ENCODE measurements at regions not wholly inside any gene's neighbourhood (a gene's known extent, or its start where the extent isn't known, plus 50 kb on each side); places are given as distances from the start of the nearest gene placed in this dataset.

DNA sequence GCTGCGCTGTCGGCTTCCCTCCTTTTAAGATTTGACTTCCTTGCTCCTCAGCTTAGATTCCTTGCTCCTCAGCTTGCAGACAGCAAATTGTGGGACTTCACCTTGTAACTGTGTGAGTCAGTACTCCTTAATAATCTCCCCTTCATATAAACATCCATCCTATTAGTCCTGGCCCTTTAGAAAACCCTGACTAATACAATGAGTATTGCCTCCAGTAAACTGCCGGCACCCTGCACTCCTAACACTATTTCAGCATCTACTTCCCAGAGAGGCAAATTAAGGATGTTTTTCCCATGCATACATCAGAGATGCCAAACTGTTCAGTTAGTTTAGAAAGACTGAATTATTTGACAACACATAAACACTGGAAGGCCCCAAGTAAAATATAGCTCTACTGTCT, 611.3 kb upstream of the TMEM132C start:
- H3K27ac ChIP-seq (ENCODE audit: low read length): no peak overlapping the region
- H3K36me3 ChIP-seq (ENCODE audit: control insufficient read depth in 1 of 2, insufficient read depth in 2 of 2, low read length in 2 of 2): no peaks in the 10 kb centered on the region
- no peaks in the 10 kb centered on the region for H3K9me3 ChIP-seq (ENCODE audit: control insufficient read depth in 1 of 2, low read length in 2 of 2)
- no peaks in the 10 kb centered on the region for H3K4me1 ChIP-seq (ENCODE audit: control insufficient read depth in 1 of 2, insufficient read depth in 2 of 2, low read length in 2 of 2)
- H3K27me3 ChIP-seq (ENCODE audit: low read depth, low read length): peaks cover 5% of the 10 kb centered on the region
- H3K4me3 ChIP-seq (ENCODE audit: low read depth in 1 of 2, low read length in 2 of 2): no peak overlapping the region

DNA sequence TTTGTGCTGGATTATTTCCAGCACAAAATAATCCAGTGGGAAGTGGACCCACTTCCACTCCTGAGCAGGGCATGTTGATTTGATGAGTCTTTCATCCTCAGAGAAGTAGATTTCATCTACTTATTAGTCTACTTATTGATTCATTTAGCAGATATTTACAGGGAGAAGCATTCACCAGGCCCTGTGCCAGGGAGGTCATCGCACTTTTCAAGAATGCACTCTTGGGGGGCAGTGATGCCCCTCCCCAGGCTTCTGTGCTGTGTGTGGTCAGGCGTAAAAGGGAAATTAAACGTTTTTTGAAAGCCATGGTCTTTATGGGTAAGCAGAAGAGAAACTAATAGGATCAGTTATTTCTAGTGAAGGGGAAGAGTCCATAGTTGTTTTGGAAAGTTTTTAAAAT, 610.7 kb upstream of the TMEM132C start:
- no peak overlapping the region for H3K27ac ChIP-seq (ENCODE audit: low read length)
- no peaks in the 10 kb centered on the region for H3K36me3 ChIP-seq (ENCODE audit: control insufficient read depth in 1 of 2, insufficient read depth in 2 of 2, low read length in 2 of 2)
- no peaks in the 10 kb centered on the region for H3K4me1 ChIP-seq (ENCODE audit: control insufficient read depth in 1 of 2, insufficient read depth in 2 of 2, low read length in 2 of 2)
- no peaks in the 10 kb centered on the region for H3K9me3 ChIP-seq (ENCODE audit: control insufficient read depth in 1 of 2, low read length in 2 of 2)
- H3K4me3 ChIP-seq (ENCODE audit: low read depth in 1 of 2, low read length in 2 of 2): no peak overlapping the region
- peaks cover 5% of the 10 kb centered on the region for H3K27me3 ChIP-seq (ENCODE audit: low read depth, low read length)

DNA sequence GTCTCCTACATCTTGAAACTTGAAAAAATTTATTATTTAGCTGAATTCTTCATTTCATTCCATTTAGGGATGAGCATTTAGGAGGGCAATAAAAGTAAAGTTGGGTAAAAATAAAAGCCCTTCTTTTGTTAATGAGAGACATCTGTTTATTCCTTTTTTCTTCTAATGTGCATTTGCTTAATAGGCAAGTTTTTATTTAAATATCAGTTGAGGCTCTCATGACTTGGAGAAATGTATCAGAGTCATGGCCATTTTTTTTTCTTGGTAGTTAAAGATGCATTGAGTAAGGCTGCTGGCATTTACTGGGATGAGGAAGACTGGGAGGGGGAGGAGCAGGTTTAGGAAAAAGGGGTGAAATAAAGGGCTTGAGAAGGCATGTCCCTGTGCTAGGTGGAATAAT, 609.9 kb upstream of the TMEM132C start:
- no peaks in the 10 kb centered on the region for H3K36me3 ChIP-seq (ENCODE audit: control insufficient read depth in 1 of 2, insufficient read depth in 2 of 2, low read length in 2 of 2)
- peaks cover 2% of the 10 kb centered on the region for H3K27me3 ChIP-seq (ENCODE audit: low read depth, low read length)
- H3K27ac ChIP-seq (ENCODE audit: low read length): no peak overlapping the region
- H3K4me1 ChIP-seq (ENCODE audit: control insufficient read depth in 1 of 2, insufficient read depth in 2 of 2, low read length in 2 of 2): no peaks in the 10 kb centered on the region
- H3K4me3 ChIP-seq (ENCODE audit: low read depth in 1 of 2, low read length in 2 of 2): no peak overlapping the region
- no peaks in the 10 kb centered on the region for H3K9me3 ChIP-seq (ENCODE audit: control insufficient read depth in 1 of 2, low read length in 2 of 2)

DNA sequence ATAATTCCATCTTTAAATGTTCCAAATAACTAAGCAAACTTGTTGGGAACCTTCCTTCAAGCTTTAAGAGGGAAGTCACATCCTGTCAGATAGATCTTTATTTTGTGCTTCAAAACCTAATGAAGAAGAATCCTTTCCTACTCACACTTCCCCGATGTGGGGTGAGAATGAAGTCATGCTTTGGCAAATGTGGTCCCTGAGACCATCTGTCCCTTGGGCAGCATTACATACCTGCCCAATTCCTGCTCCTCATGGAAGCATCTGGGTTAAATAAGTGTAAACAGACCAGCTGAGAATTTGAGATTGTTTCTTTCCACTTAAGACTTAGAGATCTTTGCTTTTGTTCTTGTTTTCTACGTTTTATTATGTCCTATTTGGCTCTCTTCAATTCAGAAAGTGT, 606.0 kb upstream of the TMEM132C start:
- H3K36me3 ChIP-seq (ENCODE audit: control insufficient read depth in 1 of 2, insufficient read depth in 2 of 2, low read length in 2 of 2): no peaks in the 10 kb centered on the region
- no peak overlapping the region for H3K4me3 ChIP-seq (ENCODE audit: low read depth in 1 of 2, low read length in 2 of 2)
- H3K27me3 ChIP-seq (ENCODE audit: low read depth, low read length): no peaks in the 10 kb centered on the region
- no peaks in the 10 kb centered on the region for H3K9me3 ChIP-seq (ENCODE audit: control insufficient read depth in 1 of 2, low read length in 2 of 2)
- no peak overlapping the region for H3K27ac ChIP-seq (ENCODE audit: low read length)
- H3K4me1 ChIP-seq (ENCODE audit: control insufficient read depth in 1 of 2, insufficient read depth in 2 of 2, low read length in 2 of 2): no peaks in the 10 kb centered on the region

DNA sequence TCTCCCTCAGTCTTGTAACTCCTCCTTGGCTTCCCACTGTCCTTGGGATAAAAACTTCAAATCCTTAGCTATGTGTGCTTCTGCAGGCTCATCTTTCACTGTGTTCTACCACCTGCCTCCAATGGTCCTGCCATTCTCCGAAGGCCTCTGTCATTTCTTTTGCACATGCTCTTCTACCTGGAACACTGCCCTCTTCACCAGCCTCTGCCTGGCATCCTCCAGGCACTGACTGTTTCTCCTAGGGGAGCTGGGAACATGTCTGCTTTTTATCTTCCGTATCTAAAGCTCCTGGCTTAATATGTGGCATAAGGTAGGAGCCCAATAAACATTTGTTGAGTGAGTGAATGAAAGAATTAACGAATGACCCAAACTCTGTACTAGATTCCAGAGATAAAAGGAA, 603.3 kb upstream of the TMEM132C start:
- Histone ChIP-seq H3K27me3 (ENCODE audit: low read depth, low read length) (no peaks in the 10 kb centered on the region), H3K36me3 (ENCODE audit: control insufficient read depth in 1 of 2, insufficient read depth in 2 of 2, low read length in 2 of 2) (no peaks in the 10 kb centered on the region), H3K4me1 (ENCODE audit: control insufficient read depth in 1 of 2, insufficient read depth in 2 of 2, low read length in 2 of 2) (no peaks in the 10 kb centered on the region), H3K4me3 (ENCODE audit: low read depth in 1 of 2, low read length in 2 of 2) (no peak overlapping the region), H3K9me3 (ENCODE audit: control insufficient read depth in 1 of 2, low read length in 2 of 2) (no peaks in the 10 kb centered on the region), H3K27ac (ENCODE audit: low read length) (no peak overlapping the region)

DNA sequence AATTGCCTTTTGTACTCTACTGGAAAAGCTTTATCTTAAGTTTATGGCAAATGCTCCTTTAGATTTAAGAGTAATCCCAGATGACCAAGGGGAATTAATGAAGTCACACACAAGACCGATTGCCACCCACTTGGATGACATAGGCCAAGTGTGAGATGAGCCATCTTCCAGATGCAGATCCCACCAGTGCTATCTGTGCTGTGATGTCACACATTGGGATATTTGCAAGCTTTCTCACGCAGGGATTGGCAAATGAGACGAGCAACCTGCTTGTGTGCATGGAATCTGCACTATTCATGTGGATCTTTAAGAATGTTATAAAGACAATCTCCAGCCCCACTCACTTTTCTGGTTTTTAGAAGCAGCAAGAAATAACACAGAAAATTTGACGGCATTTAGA, 602.1 kb upstream of the TMEM132C start:
- H3K27ac ChIP-seq (ENCODE audit: low read length): no peak overlapping the region
- H3K27me3 ChIP-seq (ENCODE audit: low read depth, low read length): no peaks in the 10 kb centered on the region
- H3K4me1 ChIP-seq (ENCODE audit: control insufficient read depth in 1 of 2, insufficient read depth in 2 of 2, low read length in 2 of 2): no peaks in the 10 kb centered on the region
- no peaks in the 10 kb centered on the region for H3K9me3 ChIP-seq (ENCODE audit: control insufficient read depth in 1 of 2, low read length in 2 of 2)
- no peaks in the 10 kb centered on the region for H3K36me3 ChIP-seq (ENCODE audit: control insufficient read depth in 1 of 2, insufficient read depth in 2 of 2, low read length in 2 of 2)
- no peak overlapping the region for H3K4me3 ChIP-seq (ENCODE audit: low read depth in 1 of 2, low read length in 2 of 2)

DNA sequence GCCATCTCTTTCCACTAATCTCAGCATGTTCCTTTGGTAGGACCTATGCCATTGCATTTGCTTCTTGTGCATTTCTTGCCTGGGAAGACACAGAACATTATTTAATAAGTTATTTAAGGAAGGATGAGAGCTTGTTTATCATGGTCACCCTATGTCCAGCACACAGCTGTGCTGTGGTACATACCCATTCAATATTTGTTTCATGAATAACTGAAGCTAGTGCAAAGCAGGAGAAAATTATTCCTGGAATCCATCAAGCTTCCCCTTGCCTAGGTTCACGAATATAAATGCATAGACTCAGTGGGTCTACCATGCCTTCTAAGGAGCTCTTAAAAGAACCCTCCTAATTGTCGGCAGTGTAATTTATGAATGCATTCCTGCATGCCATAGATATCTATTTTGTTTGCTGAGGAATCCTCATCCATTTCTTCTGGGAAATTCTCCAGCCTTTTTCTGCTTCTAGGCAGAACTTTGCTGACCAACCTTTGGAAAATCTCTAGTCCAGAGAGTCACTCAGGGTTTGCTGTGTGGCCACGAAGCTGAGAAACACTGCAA, 599.8 kb upstream of the TMEM132C start:
- no peaks in the 10 kb centered on the region for H3K9me3 ChIP-seq (ENCODE audit: control insufficient read depth in 1 of 2, low read length in 2 of 2)
- no peaks in the 10 kb centered on the region for H3K36me3 ChIP-seq (ENCODE audit: control insufficient read depth in 1 of 2, insufficient read depth in 2 of 2, low read length in 2 of 2)
- no peak overlapping the region for H3K27ac ChIP-seq (ENCODE audit: low read length)
- H3K4me1 ChIP-seq (ENCODE audit: control insufficient read depth in 1 of 2, insufficient read depth in 2 of 2, low read length in 2 of 2): no peaks in the 10 kb centered on the region
- H3K4me3 ChIP-seq (ENCODE audit: low read depth in 1 of 2, low read length in 2 of 2): no peak overlapping the region
- H3K27me3 ChIP-seq (ENCODE audit: low read depth, low read length): no peaks in the 10 kb centered on the region

DNA sequence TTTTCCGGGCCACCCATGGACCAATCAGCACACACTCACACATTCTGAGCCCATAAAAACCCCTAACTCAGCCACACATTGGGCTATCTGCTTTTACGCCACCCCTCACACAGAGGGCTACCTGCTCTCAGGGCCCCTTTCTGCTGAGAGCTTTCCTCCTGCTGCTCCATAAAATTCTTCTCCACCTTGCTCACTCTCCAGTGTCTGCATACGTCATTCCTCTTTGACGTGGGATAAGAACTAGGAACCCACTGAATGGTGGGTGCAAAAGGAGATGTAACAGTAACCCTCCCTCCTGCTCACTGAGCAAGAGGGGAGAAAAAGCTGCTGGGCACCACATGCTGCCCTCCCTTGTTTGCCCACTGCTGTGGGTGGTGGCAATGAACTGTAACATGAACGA, 596.7 kb upstream of the TMEM132C start:
- H3K4me1 ChIP-seq (ENCODE audit: control insufficient read depth in 1 of 2, insufficient read depth in 2 of 2, low read length in 2 of 2): no peaks in the 10 kb centered on the region
- H3K4me3 ChIP-seq (ENCODE audit: low read depth in 1 of 2, low read length in 2 of 2): no peak overlapping the region
- H3K9me3 ChIP-seq (ENCODE audit: control insufficient read depth in 1 of 2, low read length in 2 of 2): no peaks in the 10 kb centered on the region
- H3K36me3 ChIP-seq (ENCODE audit: control insufficient read depth in 1 of 2, insufficient read depth in 2 of 2, low read length in 2 of 2): no peaks in the 10 kb centered on the region
- H3K27me3 ChIP-seq (ENCODE audit: low read depth, low read length): no peaks in the 10 kb centered on the region
- no peak overlapping the region for H3K27ac ChIP-seq (ENCODE audit: low read length)

DNA sequence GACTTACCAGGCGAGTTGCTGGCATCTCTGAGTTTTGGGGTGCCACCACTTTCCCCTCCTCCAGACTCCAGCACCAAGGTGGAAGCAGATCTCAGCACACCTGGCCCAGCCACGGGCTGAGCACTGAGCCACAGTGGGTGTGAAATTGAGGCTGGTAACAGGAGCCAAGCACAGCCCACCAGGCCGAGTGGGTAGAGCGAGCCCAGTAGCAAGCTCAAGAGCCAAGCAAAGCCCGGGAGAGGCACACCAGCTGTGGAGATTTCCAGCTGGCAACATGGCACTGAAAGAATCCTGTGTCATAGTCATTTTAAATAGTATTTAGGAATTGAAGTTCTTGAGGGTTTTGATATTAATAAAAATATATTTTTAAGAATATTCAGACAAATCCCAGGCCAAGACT, 596.2 kb upstream of the TMEM132C start:
- no peaks in the 10 kb centered on the region for H3K9me3 ChIP-seq (ENCODE audit: control insufficient read depth in 1 of 2, low read length in 2 of 2)
- no peaks in the 10 kb centered on the region for H3K4me1 ChIP-seq (ENCODE audit: control insufficient read depth in 1 of 2, insufficient read depth in 2 of 2, low read length in 2 of 2)
- no peak overlapping the region for H3K27ac ChIP-seq (ENCODE audit: low read length)
- no peaks in the 10 kb centered on the region for H3K36me3 ChIP-seq (ENCODE audit: control insufficient read depth in 1 of 2, insufficient read depth in 2 of 2, low read length in 2 of 2)
- no peak overlapping the region for H3K4me3 ChIP-seq (ENCODE audit: low read depth in 1 of 2, low read length in 2 of 2)
- H3K27me3 ChIP-seq (ENCODE audit: low read depth, low read length): no peaks in the 10 kb centered on the region

DNA sequence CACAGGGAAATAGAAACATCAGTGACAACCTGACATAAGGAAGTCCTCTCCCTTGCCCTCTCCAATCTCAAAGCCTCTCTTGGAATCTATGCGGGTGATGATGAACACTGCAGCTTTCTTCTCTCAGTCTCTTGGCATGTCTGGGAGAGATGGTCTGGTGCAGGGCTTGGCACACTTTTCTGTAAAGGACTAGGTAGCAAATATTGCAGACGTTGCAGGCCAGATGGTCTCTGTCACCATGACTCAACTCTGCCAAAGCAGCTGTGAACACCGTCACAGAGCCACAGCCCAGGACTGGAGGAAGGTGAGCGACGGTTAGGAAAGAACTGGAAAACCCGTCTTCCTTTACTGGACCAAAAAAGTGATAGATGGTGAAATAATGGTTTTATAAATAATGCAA, 591.0 kb upstream of the TMEM132C start:
- Histone ChIP-seq H3K4me3 (ENCODE audit: low read depth in 1 of 2, low read length in 2 of 2) (no peak overlapping the region), H3K36me3 (ENCODE audit: control insufficient read depth in 1 of 2, insufficient read depth in 2 of 2, low read length in 2 of 2) (no peaks in the 10 kb centered on the region), H3K9me3 (ENCODE audit: control insufficient read depth in 1 of 2, low read length in 2 of 2) (no peaks in the 10 kb centered on the region), H3K4me1 (ENCODE audit: control insufficient read depth in 1 of 2, insufficient read depth in 2 of 2, low read length in 2 of 2) (no peaks in the 10 kb centered on the region), H3K27me3 (ENCODE audit: low read depth, low read length) (no peaks in the 10 kb centered on the region), H3K27ac (ENCODE audit: low read length) (no peak overlapping the region)

DNA sequence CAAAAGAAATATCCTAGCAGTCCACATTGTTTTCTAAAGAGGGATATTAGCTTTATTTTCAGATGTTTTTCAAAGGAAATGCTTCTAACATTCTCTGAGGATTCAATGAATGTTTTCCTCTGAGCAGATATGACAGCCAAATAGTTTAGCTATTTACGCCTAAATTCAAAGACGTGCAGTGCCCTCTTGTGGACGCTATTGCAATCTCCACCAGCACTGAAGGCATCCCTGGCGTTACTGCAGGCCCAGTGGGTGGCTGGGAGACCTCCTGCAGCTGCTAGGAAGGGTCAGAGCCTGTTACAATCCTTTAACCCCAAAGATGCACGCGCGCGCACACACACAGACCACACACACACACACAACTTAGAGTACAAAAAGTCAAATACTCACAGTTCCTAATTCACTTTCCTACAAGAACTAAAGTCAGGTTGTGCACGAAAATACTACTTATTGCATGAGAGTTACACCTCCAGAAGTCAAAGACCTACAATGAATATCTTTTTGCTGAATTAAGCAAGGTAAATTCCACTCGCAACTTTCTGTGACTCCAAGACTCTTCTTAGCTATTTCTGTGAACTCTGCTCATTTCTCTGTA, 589.3 kb upstream of the TMEM132C start:
- Histone ChIP-seq H3K27me3 (ENCODE audit: low read depth, low read length) (no peaks in the 10 kb centered on the region), H3K4me3 (ENCODE audit: low read depth in 1 of 2, low read length in 2 of 2) (no peak overlapping the region), H3K9me3 (ENCODE audit: control insufficient read depth in 1 of 2, low read length in 2 of 2) (no peaks in the 10 kb centered on the region), H3K4me1 (ENCODE audit: control insufficient read depth in 1 of 2, insufficient read depth in 2 of 2, low read length in 2 of 2) (no peaks in the 10 kb centered on the region), H3K36me3 (ENCODE audit: control insufficient read depth in 1 of 2, insufficient read depth in 2 of 2, low read length in 2 of 2) (no peaks in the 10 kb centered on the region), H3K27ac (ENCODE audit: low read length) (no peak overlapping the region)

DNA sequence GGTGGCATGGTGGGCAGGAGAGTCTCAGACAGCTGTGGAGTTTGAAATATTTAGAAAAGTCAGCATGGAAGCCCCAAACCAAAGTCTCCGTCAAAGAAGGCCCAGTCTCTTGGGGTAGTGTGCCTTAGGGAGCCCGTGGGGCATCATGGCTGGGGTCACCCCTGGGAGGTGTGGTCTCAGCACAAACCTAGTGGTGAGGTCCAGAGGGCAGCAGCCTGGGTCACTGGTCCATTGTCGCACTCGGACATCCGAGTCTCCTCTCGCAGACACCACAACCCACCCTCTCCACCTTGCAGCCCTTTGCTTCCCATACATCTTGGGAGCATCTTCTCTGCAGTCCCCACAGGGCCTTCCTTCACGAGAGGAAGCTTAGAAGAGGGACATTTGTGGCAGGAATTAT, 588.0 kb upstream of the TMEM132C start:
- H3K36me3 ChIP-seq (ENCODE audit: control insufficient read depth in 1 of 2, insufficient read depth in 2 of 2, low read length in 2 of 2): no peaks in the 10 kb centered on the region

More for the DNA sequence above, 588.0 kb upstream of the TMEM132C start:
- Histone ChIP-seq H3K27ac (ENCODE audit: low read length) (no peak overlapping the region), H3K4me1 (ENCODE audit: control insufficient read depth in 1 of 2, insufficient read depth in 2 of 2, low read length in 2 of 2) (no peaks in the 10 kb centered on the region), H3K27me3 (ENCODE audit: low read depth, low read length) (no peaks in the 10 kb centered on the region), H3K9me3 (ENCODE audit: control insufficient read depth in 1 of 2, low read length in 2 of 2) (peaks cover 0 to 4% of the 10 kb centered on the region in 2 donors), H3K4me3 (ENCODE audit: low read depth in 1 of 2, low read length in 2 of 2) (no peak overlapping the region)

Data from muscle layer of duodenum (tissue), 2 donors.